ENCODE measurements at regions not wholly inside any gene's neighbourhood (a gene's known extent, or its start where the extent isn't known, plus 50 kb on each side); places are given as distances from the start of the nearest gene placed in this dataset.

DNA sequence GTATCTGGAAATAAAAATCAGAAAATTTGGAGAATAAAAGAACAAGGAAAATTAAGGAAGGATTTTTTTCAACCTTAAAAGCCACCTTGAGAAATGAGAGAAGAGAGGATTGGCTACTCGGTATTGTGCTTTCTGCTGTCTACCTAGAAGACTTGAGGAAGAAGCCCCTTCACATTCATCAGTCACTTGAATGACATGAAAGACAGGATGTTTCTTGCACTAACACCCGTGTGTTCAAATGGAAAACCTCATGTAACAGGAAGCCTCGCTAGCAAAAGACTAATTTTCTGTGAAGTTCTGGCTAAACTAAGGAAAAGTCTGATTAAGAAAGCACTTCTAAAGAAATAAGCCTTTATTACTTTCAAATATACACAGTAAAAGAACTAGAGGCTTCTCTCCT, 69.9 kb downstream of the OLIG3 start:
- TF ChIP-seq, protein P1, sequence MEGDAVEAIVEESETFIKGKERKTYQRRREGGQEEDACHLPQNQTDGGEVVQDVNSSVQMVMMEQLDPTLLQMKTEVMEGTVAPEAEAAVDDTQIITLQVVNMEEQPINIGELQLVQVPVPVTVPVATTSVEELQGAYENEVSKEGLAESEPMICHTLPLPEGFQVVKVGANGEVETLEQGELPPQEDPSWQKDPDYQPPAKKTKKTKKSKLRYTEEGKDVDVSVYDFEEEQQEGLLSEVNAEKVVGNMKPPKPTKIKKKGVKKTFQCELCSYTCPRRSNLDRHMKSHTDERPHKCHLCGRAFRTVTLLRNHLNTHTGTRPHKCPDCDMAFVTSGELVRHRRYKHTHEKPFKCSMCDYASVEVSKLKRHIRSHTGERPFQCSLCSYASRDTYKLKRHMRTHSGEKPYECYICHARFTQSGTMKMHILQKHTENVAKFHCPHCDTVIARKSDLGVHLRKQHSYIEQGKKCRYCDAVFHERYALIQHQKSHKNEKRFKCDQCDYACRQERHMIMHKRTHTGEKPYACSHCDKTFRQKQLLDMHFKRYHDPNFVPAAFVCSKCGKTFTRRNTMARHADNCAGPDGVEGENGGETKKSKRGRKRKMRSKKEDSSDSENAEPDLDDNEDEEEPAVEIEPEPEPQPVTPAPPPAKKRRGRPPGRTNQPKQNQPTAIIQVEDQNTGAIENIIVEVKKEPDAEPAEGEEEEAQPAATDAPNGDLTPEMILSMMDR (IDR thresholded peaks at IDR 0.05): no peak

DNA sequence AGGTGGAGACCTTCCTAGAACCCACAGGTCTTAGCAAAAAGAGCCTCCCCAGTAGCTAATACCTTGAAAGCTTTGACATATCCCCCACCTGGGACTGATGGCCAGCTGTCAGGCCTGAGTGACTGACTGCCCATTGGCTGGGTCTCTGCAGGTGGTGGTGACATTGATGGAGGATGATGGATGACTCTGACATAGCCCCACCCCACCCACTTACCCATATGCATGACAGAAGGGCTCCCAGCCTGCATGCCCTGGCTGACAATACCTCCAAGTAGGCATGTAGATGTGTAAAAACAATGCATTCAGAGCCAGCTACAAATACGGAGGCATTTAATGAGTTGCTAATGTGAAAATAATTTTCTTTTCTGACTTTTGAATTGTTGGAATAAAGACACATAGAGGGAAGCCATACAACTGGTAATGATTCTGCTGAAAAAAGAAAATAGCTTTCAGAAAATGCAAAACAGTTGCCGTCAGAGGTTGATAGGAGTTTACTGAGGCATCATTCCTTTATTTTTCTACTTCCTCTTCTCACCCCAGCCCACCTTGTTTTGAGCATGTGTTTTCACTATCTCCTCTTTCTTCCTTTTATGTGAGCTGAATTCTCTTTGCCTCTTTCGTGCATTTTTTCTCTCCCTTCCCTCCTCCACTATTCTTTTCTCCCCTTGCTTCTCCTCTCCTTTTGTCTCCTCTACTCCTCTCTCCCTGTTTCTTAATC, 70.6 kb downstream of the OLIG3 start:
- TF ChIP-seq, protein P1 (IDR thresholded peaks at IDR 0.05): no peak
- no peak overlapping the region for H3K4me3 ChIP-seq (ENCODE audit: low read depth in 1 of 2, low read length in 1 of 2)
- no peaks in the 10 kb centered on the region for H3K36me3 ChIP-seq
- H3K4me1 ChIP-seq (ENCODE audit: control insufficient read depth in 1 of 2, insufficient read depth in 1 of 2, low read depth in 1 of 2, low read length in 1 of 2): peaks cover 0 to 3% of the 10 kb centered on the region in 2 experiments
- H3K27ac ChIP-seq: no peak overlapping the region
- H3K9me3 ChIP-seq: no peaks in the 10 kb centered on the region
- peaks cover 26% of the 10 kb centered on the region for H3K27me3 ChIP-seq

More for the DNA sequence above, 69.9 kb downstream of the OLIG3 start:
- H3K36me3 ChIP-seq: no peaks in the 10 kb centered on the region
- H3K27ac ChIP-seq: no peak overlapping the region
- H3K4me1 ChIP-seq (ENCODE audit: control insufficient read depth in 1 of 2, insufficient read depth in 1 of 2, low read depth in 1 of 2, low read length in 1 of 2): no peaks in the 10 kb centered on the region
- peaks cover 28% of the 10 kb centered on the region for H3K27me3 ChIP-seq
- H3K4me3 ChIP-seq (ENCODE audit: low read depth in 1 of 2, low read length in 1 of 2): no peak overlapping the region
- no peaks in the 10 kb centered on the region for H3K9me3 ChIP-seq

DNA sequence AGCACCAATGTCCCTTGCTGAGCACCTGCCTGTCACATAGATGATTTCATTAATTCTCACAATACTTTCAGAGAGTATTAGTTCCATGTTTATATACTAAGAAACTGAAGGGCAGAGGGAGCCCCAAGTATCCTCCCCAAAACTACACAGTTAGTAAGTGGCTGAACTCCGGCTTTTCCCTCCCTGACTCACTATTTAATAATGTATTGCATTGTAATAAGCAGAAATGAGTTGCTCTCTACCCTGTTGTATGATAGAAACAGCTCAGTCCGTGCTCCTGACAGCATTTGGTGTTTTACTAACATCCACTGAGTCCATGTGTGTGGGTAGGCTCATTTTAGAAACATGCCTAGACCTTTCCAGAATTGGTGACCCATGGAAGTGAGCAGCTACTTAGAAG, 76.8 kb downstream of the OLIG3 start:
- Histone ChIP-seq H3K9me3 (no peaks in the 10 kb centered on the region), H3K27me3 (peaks cover 67% of the 10 kb centered on the region), H3K4me3 (ENCODE audit: low read depth in 1 of 2, low read length in 1 of 2) (no peak overlapping the region), H3K27ac (no peak overlapping the region), H3K36me3 (no peaks in the 10 kb centered on the region), H3K4me1 (ENCODE audit: control insufficient read depth in 1 of 2, insufficient read depth in 1 of 2, low read depth in 1 of 2, low read length in 1 of 2) (peaks cover 3 to 10% of the 10 kb centered on the region in 2 experiments)
- TF ChIP-seq, protein P1 (IDR thresholded peaks at IDR 0.05): no peak

DNA sequence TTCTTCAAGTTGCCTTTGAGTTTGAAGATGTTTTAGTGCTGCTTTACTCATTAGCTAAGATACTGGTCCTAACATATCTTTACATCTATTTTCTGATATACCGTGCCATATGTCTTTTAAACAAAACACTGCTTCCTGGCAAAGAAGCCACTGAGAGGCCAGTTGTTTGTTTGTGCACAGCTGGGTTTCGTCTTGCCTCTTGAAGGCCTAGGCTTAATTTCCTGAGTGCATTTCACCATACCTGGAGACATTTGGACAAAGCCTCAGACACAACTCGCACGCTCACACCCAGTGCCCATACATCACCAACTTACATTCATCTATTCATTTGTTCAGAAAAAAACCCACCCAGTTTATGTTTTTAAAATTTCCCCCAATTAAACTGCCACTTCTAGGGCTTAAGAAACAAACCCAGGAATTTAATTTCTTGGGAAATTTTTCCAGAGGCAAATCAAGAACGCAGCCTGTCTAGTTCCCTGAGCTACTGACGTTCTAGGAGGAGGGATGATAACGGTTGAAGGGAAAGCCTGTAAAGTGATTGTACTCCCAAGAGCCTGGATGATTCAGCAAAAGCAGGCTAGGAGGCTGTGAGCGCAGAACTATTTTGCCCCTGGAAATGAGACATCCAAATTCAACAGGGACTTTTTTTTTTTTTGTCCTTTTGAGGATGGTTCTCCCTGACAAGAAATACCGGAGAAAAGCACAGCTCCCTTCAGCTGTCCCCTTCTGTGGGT, 77.7 kb downstream of the OLIG3 start:
- no peaks in the 10 kb centered on the region for H3K36me3 ChIP-seq
- H3K27me3 ChIP-seq: peaks cover 74% of the 10 kb centered on the region
- H3K27ac ChIP-seq: no peak overlapping the region
- H3K4me1 ChIP-seq (ENCODE audit: control insufficient read depth in 1 of 2, insufficient read depth in 1 of 2, low read depth in 1 of 2, low read length in 1 of 2): peaks cover 3 to 10% of the 10 kb centered on the region in 2 experiments
- TF ChIP-seq, protein P1 (IDR thresholded peaks at IDR 0.05): no peak
- no peak overlapping the region for H3K4me3 ChIP-seq (ENCODE audit: low read depth in 1 of 2, low read length in 1 of 2)
- H3K9me3 ChIP-seq: no peaks in the 10 kb centered on the region

DNA sequence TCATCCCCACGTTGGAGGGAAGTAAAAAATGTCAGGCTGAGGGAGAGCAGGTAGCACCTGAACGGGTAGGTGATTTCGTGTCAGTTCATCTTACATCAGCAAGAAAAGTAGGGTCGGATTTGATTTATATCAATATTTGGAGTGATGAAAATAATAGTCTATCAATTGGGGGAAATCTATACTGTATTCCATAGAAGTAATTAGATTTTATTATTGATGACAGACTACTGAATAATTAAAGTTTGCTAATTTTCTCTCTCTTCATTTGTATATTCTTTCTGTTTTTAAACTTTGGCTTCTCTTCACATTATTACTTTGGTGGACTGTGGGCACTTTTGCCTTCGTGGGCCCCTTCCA, 78.4 kb downstream of the OLIG3 start:
- peaks cover 3 to 10% of the 10 kb centered on the region in 2 experiments for H3K4me1 ChIP-seq (ENCODE audit: control insufficient read depth in 1 of 2, insufficient read depth in 1 of 2, low read depth in 1 of 2, low read length in 1 of 2)
- TF ChIP-seq, protein P1 (IDR thresholded peaks at IDR 0.05): no peak
- H3K27me3 ChIP-seq: peaks cover 82% of the 10 kb centered on the region
- no peak overlapping the region for H3K27ac ChIP-seq
- no peak overlapping the region for H3K4me3 ChIP-seq (ENCODE audit: low read depth in 1 of 2, low read length in 1 of 2)
- no peaks in the 10 kb centered on the region for H3K36me3 ChIP-seq
- no peaks in the 10 kb centered on the region for H3K9me3 ChIP-seq

Measured in neutrophil (primary cell).